SK-N-SH (cell line): ENCODE measurements at regions not wholly inside any gene's neighbourhood (a gene's known extent, or its start where the extent isn't known, plus 50 kb on each side); places are given as distances from the start of the nearest gene placed in this dataset.

Experiments used
- CTCF ChIA-PET: fragments of 300-600, 350-600 bp; formaldehyde crosslinking; extraction: SDS; loops from one replicate; lab custom pipeline; 2021; lab: Yijun Ruan, JAX
- POLR2A ChIA-PET: fragments of 350-600 bp; sonication (Branson Sonifier 250); formaldehyde crosslinking; extraction: SDS; loops from one replicate; lab custom pipeline; 2020; ENCODE audit warnings: antibody characterized with exemption, inconsistent platforms; lab: Yijun Ruan, JAX
- DNase-seq: peaks from one replicate; pipeline ENCODE4 v3.0.0; 2012
- H2AFZ ChIP-seq: fragments of 200-600 bp; sonication (generic); 2 replicates; pipeline ENCODE4 v1.8.1; 2016; ENCODE audit warnings: antibody characterized with exemption, mild to moderate bottlenecking, low read depth
- H3F3A ChIP-seq: fragments of 200-600 bp; sonication (generic); replicated peaks from 2 replicates; pipeline ENCODE3; 2016; ENCODE audit warnings: antibody characterized with exemption, mild to moderate bottlenecking; ENCODE audit not compliant: insufficient read depth
- H3K27ac ChIP-seq, 2 experiments: fragments of 200-500 bp in 1 of 2; fragments of 200-600 bp in 1 of 2; sonication (Bioruptor generic) in 1 of 2; sonication (generic), shearing (Covaris generic) in 1 of 2; 2 replicates each; pipeline versions ENCODE4 v1.5.1 to v1.6.1; 2014 to 2016; ENCODE audit warnings: low read depth in 2 of 2, inconsistent platforms in 1 of 2, low read length in 1 of 2, mild to moderate bottlenecking in 1 of 2, mixed read lengths in 1 of 2
- H3K27me3 ChIP-seq: fragments of 200-600 bp; sonication (generic), shearing (Covaris generic); 2 replicates; pipeline ENCODE4 v1.6.1; 2016; ENCODE audit warnings: mixed run types; ENCODE audit not compliant: insufficient read depth
- H3K36me3 ChIP-seq, 2 experiments: fragments of 200-500 bp in 1 of 2; fragments of 200-600 bp in 1 of 2; sonication (Bioruptor generic) in 1 of 2; sonication (generic) in 1 of 2; replicated peaks in 1 of 2; 2 replicates each; pipeline versions ENCODE3 to v1.5.1; 2014 to 2016; ENCODE audit warnings: low read length in 1 of 2, mild to moderate bottlenecking in 1 of 2; ENCODE audit not compliant: insufficient read depth in 2 of 2, control insufficient read depth in 1 of 2
- H3K4me1 ChIP-seq, 2 experiments: fragments of 200-500 bp in 1 of 2; fragments of 200-600 bp in 1 of 2; sonication (Bioruptor generic) in 1 of 2; sonication (generic), shearing (Covaris generic) in 1 of 2; 2 replicates each; pipeline versions ENCODE4 v1.5.1 to v1.6.1; 2014 to 2016; ENCODE audit warnings: low read depth in 1 of 2, low read length in 1 of 2, mixed run types in 1 of 2; ENCODE audit not compliant: insufficient read depth in 2 of 2, control insufficient read depth in 1 of 2
- H3K4me2 ChIP-seq: fragments of 200-600 bp; sonication (generic), shearing (Covaris generic); 2 replicates; pipeline ENCODE4 v1.6.1; 2017; ENCODE audit warnings: mixed run types
- H3K4me3 ChIP-seq, 2 experiments: fragments of 200-500 bp in 1 of 2; fragments of 200-600 bp in 1 of 2; sonication (Bioruptor generic) in 1 of 2; sonication (generic), shearing (Covaris generic) in 1 of 2; 2 replicates each; pipeline versions ENCODE4 v1.5.1 to v1.8.1; 2014 to 2016; ENCODE audit warnings: low read depth in 2 of 2, inconsistent platforms in 1 of 2, low read length in 1 of 2, mild to moderate bottlenecking in 1 of 2, mixed read lengths in 1 of 2, moderate library complexity in 1 of 2
- H3K79me2 ChIP-seq: fragments of 200-600 bp; sonication (generic); 2 replicates; pipeline ENCODE4 v1.8.1; 2017; ENCODE audit warnings: mild to moderate bottlenecking; ENCODE audit not compliant: insufficient read depth
- H3K9ac ChIP-seq: fragments of 200-600 bp; sonication (generic); 2 replicates; pipeline ENCODE4 v1.6.1; 2017; ENCODE audit warnings: mixed run types
- H3K9me2 ChIP-seq: fragments of 200-600 bp; sonication (generic); 2 replicates; pipeline ENCODE4 v1.6.1; 2017; ENCODE audit warnings: mixed run types
- H3K9me3 ChIP-seq: fragments of 200-600 bp; sonication (generic); 2 replicates; pipeline ENCODE4 v1.6.1; 2017; ENCODE audit warnings: mixed run types, mild to moderate bottlenecking, moderate library complexity
- H4K20me1 ChIP-seq: fragments of 200-600 bp; sonication (generic); 2 replicates; pipeline ENCODE4 v1.6.1; 2017; ENCODE audit warnings: mild to moderate bottlenecking, mixed run types; ENCODE audit not compliant: insufficient read depth
- CHD2 ChIP-seq: fragments of 150-350 bp; IDR thresholded peaks from 2 replicates; pipeline ENCODE4 v1.6.1; 2018; ENCODE audit warnings: low read length; ENCODE audit not compliant: partially characterized antibody
- ELF1 ChIP-seq: IDR thresholded peaks from 2 replicates; pipeline ENCODE4 v1.4.0; 2012
- EP300 ChIP-seq, 2 experiments: IDR thresholded peaks; 2 replicates each; pipeline versions ENCODE4 v1.4.0 to v1.6.1; 2012; ENCODE audit warnings: borderline replicate concordance in 1 of 2, low read depth in 1 of 2, low read length in 1 of 2
- EZH2phosphoT487 ChIP-seq: fragments of 200-600 bp; sonication (generic); IDR thresholded peaks from 2 replicates; pipeline ENCODE4 v1.6.1; 2017; ENCODE audit warnings: low read depth, mixed run types, mild to moderate bottlenecking, antibody characterized with exemption, moderate library complexity, borderline replicate concordance
- GATA2 ChIP-seq: sonication (generic); formaldehyde crosslinking; IDR thresholded peaks from 2 replicates; pipeline ENCODE4 v1.5.0; 2020; ENCODE audit warnings: mild to moderate bottlenecking, missing genetic modification reagents
- JUND ChIP-seq: IDR thresholded peaks from 2 replicates; pipeline ENCODE4 v1.4.0; 2012
- MEF2A ChIP-seq: IDR thresholded peaks from 2 replicates; pipeline ENCODE4 v1.4.0; 2012; ENCODE audit warnings: low read depth, borderline replicate concordance
- NFIC ChIP-seq: IDR thresholded peaks from 2 replicates; pipeline ENCODE4 v1.4.0; 2012; ENCODE audit warnings: borderline replicate concordance
- RAD21 ChIP-seq: IDR thresholded peaks from 2 replicates; pipeline ENCODE4 v1.6.1; 2012; ENCODE audit warnings: mild to moderate bottlenecking, low read length
- RCOR1 ChIP-seq: fragments of 150-350 bp; IDR thresholded peaks from 2 replicates; pipeline ENCODE4 v1.6.1; 2017; ENCODE audit warnings: antibody characterized with exemption, low read length
- RFX5 ChIP-seq: IDR thresholded peaks from 2 replicates; pipeline ENCODE4 v1.6.1; 2012; ENCODE audit warnings: mild to moderate bottlenecking, improper control_type of control experiment, low read length
- SMC3 ChIP-seq: IDR thresholded peaks from 2 replicates; pipeline ENCODE4 v1.6.1; 2012; ENCODE audit warnings: low read depth, low read length, improper control_type of control experiment
- TCF12 ChIP-seq: IDR thresholded peaks from 2 replicates; pipeline ENCODE4 v1.4.0; 2012
- USF1 ChIP-seq: IDR thresholded peaks from 2 replicates; pipeline ENCODE4 v1.4.0; 2012; ENCODE audit warnings: low read depth, borderline replicate concordance
- ZBTB33 ChIP-seq: IDR thresholded peaks from 2 replicates; pipeline ENCODE4 v1.4.0; 2012; ENCODE audit warnings: low read depth, borderline replicate concordance
- WGBS: methylation state at CpG from one replicate; pipeline ENCODE4 v1.1.6; 2017; ENCODE audit warnings: low lambda C conversion rate; 5-methylcytosine and 5-hydroxymethylcytosine counted together
- TF ChIP-seq, protein P1 (sequence below): fragments of 150-350 bp; IDR thresholded peaks from 2 replicates; pipeline ENCODE4 v1.6.1; 2017; ENCODE audit warnings: antibody characterized with exemption, low read length, low read depth, borderline replicate concordance
- TF ChIP-seq, protein P2 (sequence below): IDR thresholded peaks from 2 replicates; pipeline ENCODE4; 2012
- TF ChIP-seq, protein P3 (sequence below): IDR thresholded peaks from 2 replicates; pipeline ENCODE4 v1.6.1; 2012; ENCODE audit warnings: mild to moderate bottlenecking, low read depth, low read length, moderate library complexity

GRCh38 chr14:23895053-23895419 is 58.5 kb upstream of the DHRS4 start:
- CTCF ChIA-PET = interaction anchor here (1.6 to 2.6 kb wide), 2 partner anchors 15 to 264 kb away, joined by 5 to 9 read pairs; no protein-coding TSS in a partner anchor
- H3K79me2 ChIP-seq = no peaks in the 10 kb centered on the region
- H3K9me2 ChIP-seq = no peaks in the 10 kb centered on the region
- H3K4me2 ChIP-seq = no peak overlapping the region
- H3K36me3 ChIP-seq = no peaks in the 10 kb centered on the region
- H2AFZ ChIP-seq = no peak overlapping the region
- no peaks in the 10 kb centered on the region; the same call in 1 of the 2 replicates for H3K27me3 ChIP-seq
- POLR2A ChIA-PET = no interaction called here
- DNase-seq = no peak
- no peaks in the 10 kb centered on the region for H3F3A ChIP-seq
- H3K4me3 ChIP-seq = no peak overlapping the region
- 6% methylated on average over 1 of the region's 1 CpG for WGBS
- H4K20me1 ChIP-seq = no peaks in the 10 kb centered on the region
- no peak overlapping the region for H3K9ac ChIP-seq
- no peaks in the 10 kb centered on the region for H3K9me3 ChIP-seq
- H3K27ac ChIP-seq = no peak overlapping the region
- TF ChIP-seq EP300 (IDR thresholded peaks at IDR 0.05; ENCODE audit: borderline replicate concordance in 1 of 2, low read depth in 1 of 2, low read length in 1 of 2) = no peak
- TF ChIP-seq EZH2phosphoT487 = no peak
- no peak for TF ChIP-seq RCOR1
- no peak for TF ChIP-seq CHD2
- no peak for TF ChIP-seq MEF2A
- no peak for TF ChIP-seq JUND
- no peak for TF ChIP-seq ZBTB33
- no peak for TF ChIP-seq ELF1
- TF ChIP-seq, protein P1, sequence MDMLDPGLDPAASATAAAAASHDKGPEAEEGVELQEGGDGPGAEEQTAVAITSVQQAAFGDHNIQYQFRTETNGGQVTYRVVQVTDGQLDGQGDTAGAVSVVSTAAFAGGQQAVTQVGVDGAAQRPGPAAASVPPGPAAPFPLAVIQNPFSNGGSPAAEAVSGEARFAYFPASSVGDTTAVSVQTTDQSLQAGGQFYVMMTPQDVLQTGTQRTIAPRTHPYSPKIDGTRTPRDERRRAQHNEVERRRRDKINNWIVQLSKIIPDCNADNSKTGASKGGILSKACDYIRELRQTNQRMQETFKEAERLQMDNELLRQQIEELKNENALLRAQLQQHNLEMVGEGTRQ = no peak
- TF ChIP-seq, protein P2, sequence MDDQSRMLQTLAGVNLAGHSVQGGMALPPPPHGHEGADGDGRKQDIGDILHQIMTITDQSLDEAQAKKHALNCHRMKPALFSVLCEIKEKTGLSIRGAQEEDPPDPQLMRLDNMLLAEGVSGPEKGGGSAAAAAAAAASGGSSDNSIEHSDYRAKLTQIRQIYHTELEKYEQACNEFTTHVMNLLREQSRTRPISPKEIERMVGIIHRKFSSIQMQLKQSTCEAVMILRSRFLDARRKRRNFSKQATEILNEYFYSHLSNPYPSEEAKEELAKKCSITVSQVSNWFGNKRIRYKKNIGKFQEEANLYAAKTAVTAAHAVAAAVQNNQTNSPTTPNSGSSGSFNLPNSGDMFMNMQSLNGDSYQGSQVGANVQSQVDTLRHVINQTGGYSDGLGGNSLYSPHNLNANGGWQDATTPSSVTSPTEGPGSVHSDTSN = no peak
- TF ChIP-seq RFX5 = no peak
- no peak for TF ChIP-seq RAD21
- TF ChIP-seq, protein P3, sequence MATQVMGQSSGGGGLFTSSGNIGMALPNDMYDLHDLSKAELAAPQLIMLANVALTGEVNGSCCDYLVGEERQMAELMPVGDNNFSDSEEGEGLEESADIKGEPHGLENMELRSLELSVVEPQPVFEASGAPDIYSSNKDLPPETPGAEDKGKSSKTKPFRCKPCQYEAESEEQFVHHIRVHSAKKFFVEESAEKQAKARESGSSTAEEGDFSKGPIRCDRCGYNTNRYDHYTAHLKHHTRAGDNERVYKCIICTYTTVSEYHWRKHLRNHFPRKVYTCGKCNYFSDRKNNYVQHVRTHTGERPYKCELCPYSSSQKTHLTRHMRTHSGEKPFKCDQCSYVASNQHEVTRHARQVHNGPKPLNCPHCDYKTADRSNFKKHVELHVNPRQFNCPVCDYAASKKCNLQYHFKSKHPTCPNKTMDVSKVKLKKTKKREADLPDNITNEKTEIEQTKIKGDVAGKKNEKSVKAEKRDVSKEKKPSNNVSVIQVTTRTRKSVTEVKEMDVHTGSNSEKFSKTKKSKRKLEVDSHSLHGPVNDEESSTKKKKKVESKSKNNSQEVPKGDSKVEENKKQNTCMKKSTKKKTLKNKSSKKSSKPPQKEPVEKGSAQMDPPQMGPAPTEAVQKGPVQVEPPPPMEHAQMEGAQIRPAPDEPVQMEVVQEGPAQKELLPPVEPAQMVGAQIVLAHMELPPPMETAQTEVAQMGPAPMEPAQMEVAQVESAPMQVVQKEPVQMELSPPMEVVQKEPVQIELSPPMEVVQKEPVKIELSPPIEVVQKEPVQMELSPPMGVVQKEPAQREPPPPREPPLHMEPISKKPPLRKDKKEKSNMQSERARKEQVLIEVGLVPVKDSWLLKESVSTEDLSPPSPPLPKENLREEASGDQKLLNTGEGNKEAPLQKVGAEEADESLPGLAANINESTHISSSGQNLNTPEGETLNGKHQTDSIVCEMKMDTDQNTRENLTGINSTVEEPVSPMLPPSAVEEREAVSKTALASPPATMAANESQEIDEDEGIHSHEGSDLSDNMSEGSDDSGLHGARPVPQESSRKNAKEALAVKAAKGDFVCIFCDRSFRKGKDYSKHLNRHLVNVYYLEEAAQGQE = no peak
- TF ChIP-seq SMC3 = no peak
- TF ChIP-seq NFIC = no peak
- TF ChIP-seq GATA2 (CRISPR knock-in tag) = no peak
- TF ChIP-seq TCF12 = no peak
- no peak for TF ChIP-seq USF1
- no peaks in the 10 kb centered on the region; a peak in 1 of 4 replicates for H3K4me1 ChIP-seq
